ENCODE measurements at regions not wholly inside any gene's neighbourhood (a gene's known extent, or its start where the extent isn't known, plus 50 kb on each side); places are given as distances from the start of the nearest gene placed in this dataset.
A peak's percentile ranks its signal among the peaks of the same experiment; 100 is the strongest.

- Mint-ChIP-seq H3K27ac (no peak overlapping the region), H3K36me3 (no peaks in the 10 kb centered on the region), H3K4me3 (no peak overlapping the region), H3K9me3 (no peaks in the 10 kb centered on the region), H3K4me1 (no peaks in the 10 kb centered on the region)
- no peak for DNase-seq (ENCODE audit: low spot score in 2 of 2)
- ATAC-seq = no peak
Measured at GRCh38 chr12:90061809-90062208, 353.2 kb upstream of the ATP2B1 start.

GRCh38 chr12:90060031-90060430, 351.4 kb upstream of the ATP2B1 start:
- no peak for DNase-seq (ENCODE audit: low spot score in 2 of 2)
- Mint-ChIP-seq H3K27ac (no peak overlapping the region), H3K4me1 (no peaks in the 10 kb centered on the region)

GRCh38 chr12:90058704-90059103, 350.1 kb upstream of the ATP2B1 start:
- DNase-seq (ENCODE audit: low spot score in 2 of 2) = no peak
- Mint-ChIP-seq H3K27ac (no peak overlapping the region), H3K4me3 (no peak overlapping the region), H3K9me3 (no peaks in the 10 kb centered on the region), H3K4me1 (no peaks in the 10 kb centered on the region), H3K36me3 (no peaks in the 10 kb centered on the region)
- ATAC-seq = no peak

More at GRCh38 chr12:90060031-90060430, 351.4 kb upstream of the ATP2B1 start:
- no peak overlapping the region for H3K4me3 Mint-ChIP-seq
- no peaks in the 10 kb centered on the region for H3K36me3 Mint-ChIP-seq
- no peak for ATAC-seq
- H3K9me3 Mint-ChIP-seq = no peaks in the 10 kb centered on the region

GRCh38 chr12:90055071-90055470, 346.4 kb upstream of the ATP2B1 start:
- no peak for ATAC-seq
- Mint-ChIP-seq H3K27ac (no peak overlapping the region), H3K9me3 (no peaks in the 10 kb centered on the region)

GRCh38 chr12:90048918-90049317, 340.3 kb upstream of the ATP2B1 start:
- no peak overlapping the region for H3K4me3 Mint-ChIP-seq
- H3K4me1 Mint-ChIP-seq = no peaks in the 10 kb centered on the region
- no peaks in the 10 kb centered on the region for H3K36me3 Mint-ChIP-seq
- H3K9me3 Mint-ChIP-seq = no peaks in the 10 kb centered on the region
- no peak overlapping the region for H3K27ac Mint-ChIP-seq
- DNase-seq (ENCODE audit: low spot score in 2 of 2) = no peak
- no peak for ATAC-seq

More at GRCh38 chr12:90055071-90055470, 346.4 kb upstream of the ATP2B1 start:
- Mint-ChIP-seq H3K4me1 (no peaks in the 10 kb centered on the region), H3K4me3 (no peak overlapping the region), H3K36me3 (no peaks in the 10 kb centered on the region)
- no peak for DNase-seq (ENCODE audit: low spot score in 2 of 2)

GRCh38 chr12:90045559-90045958, 336.9 kb upstream of the ATP2B1 start:
- peaks cover 7% of the 10 kb centered on the region for H3K36me3 Mint-ChIP-seq
- ATAC-seq = no peak
- no peak overlapping the region for H3K27ac Mint-ChIP-seq
- no peak for DNase-seq (ENCODE audit: low spot score in 2 of 2)
- no peak overlapping the region for H3K4me3 Mint-ChIP-seq
- peaks cover 19% of the 10 kb centered on the region for H3K4me1 Mint-ChIP-seq
- no peaks in the 10 kb centered on the region for H3K9me3 Mint-ChIP-seq

- ATAC-seq = no peak
- no peaks in the 10 kb centered on the region for H3K9me3 Mint-ChIP-seq
- H3K36me3 Mint-ChIP-seq = peaks cover 7% of the 10 kb centered on the region
- H3K4me3 Mint-ChIP-seq = no peak overlapping the region
- no peak overlapping the region for H3K27ac Mint-ChIP-seq
- no peak for DNase-seq (ENCODE audit: low spot score in 2 of 2)
- H3K4me1 Mint-ChIP-seq = peaks cover 19% of the 10 kb centered on the region
Measured at GRCh38 chr12:90044069-90044468, 335.4 kb upstream of the ATP2B1 start.

GRCh38 chr12:90042920-90043641, 334.4 kb upstream of the ATP2B1 start:
- DNase-seq (ENCODE audit: low spot score in 2 of 2) (no peak), ATAC-seq (peak; percentile 98)
- Mint-ChIP-seq H3K36me3 (peaks cover 7% of the 10 kb centered on the region), H3K9me3 (no peaks in the 10 kb centered on the region), H3K4me3 (no peak overlapping the region), H3K27ac (peak overlapping the region; percentile 64), H3K4me1 (peaks cover 19% of the 10 kb centered on the region)

GRCh38 chr12:90038289-90038688, 329.7 kb upstream of the ATP2B1 start:
- H3K4me1 Mint-ChIP-seq = peaks cover 30% of the 10 kb centered on the region
- no peak for DNase-seq (ENCODE audit: low spot score in 2 of 2)
- peaks cover 4% of the 10 kb centered on the region for H3K36me3 Mint-ChIP-seq
- H3K9me3 Mint-ChIP-seq = peaks cover 6% of the 10 kb centered on the region
- no peak for ATAC-seq
- H3K4me3 Mint-ChIP-seq = no peak overlapping the region
- H3K27ac Mint-ChIP-seq = no peak overlapping the region

GRCh38 chr12:90037740-90038139, 329.1 kb upstream of the ATP2B1 start:
- H3K36me3 Mint-ChIP-seq = no peaks in the 10 kb centered on the region
- peaks cover 25% of the 10 kb centered on the region for H3K4me1 Mint-ChIP-seq
- H3K9me3 Mint-ChIP-seq = peaks cover 6% of the 10 kb centered on the region
- ATAC-seq (no peak), DNase-seq (ENCODE audit: low spot score in 2 of 2) (no peak)
- no peak overlapping the region for H3K4me3 Mint-ChIP-seq
- H3K27ac Mint-ChIP-seq = no peak overlapping the region

- peak; percentile 57 for ATAC-seq
- DNase-seq (ENCODE audit: low spot score in 2 of 2) = no peak
- H3K27ac Mint-ChIP-seq = no peak overlapping the region
- H3K9me3 Mint-ChIP-seq = peaks cover 6% of the 10 kb centered on the region
- H3K4me3 Mint-ChIP-seq = no peak overlapping the region
- H3K4me1 Mint-ChIP-seq = peaks cover 14% of the 10 kb centered on the region
- H3K36me3 Mint-ChIP-seq = no peaks in the 10 kb centered on the region
Measured at GRCh38 chr12:90036637-90037036, 328.0 kb upstream of the ATP2B1 start.

GRCh38 chr12:90030726-90031125, 322.1 kb upstream of the ATP2B1 start:
- Mint-ChIP-seq H3K27ac (no peak overlapping the region), H3K4me1 (no peaks in the 10 kb centered on the region), H3K36me3 (no peaks in the 10 kb centered on the region), H3K9me3 (peaks cover 3% of the 10 kb centered on the region), H3K4me3 (no peak overlapping the region)
- ATAC-seq (no peak), DNase-seq (ENCODE audit: low spot score in 2 of 2) (no peak)

- no peak overlapping the region for H3K4me3 Mint-ChIP-seq
- ATAC-seq = no peak
- no peak overlapping the region for H3K27ac Mint-ChIP-seq
- no peak for DNase-seq (ENCODE audit: low spot score in 2 of 2)
- no peaks in the 10 kb centered on the region for H3K36me3 Mint-ChIP-seq
- no peaks in the 10 kb centered on the region for H3K4me1 Mint-ChIP-seq
- no peaks in the 10 kb centered on the region for H3K9me3 Mint-ChIP-seq
Measured at GRCh38 chr12:90029317-90029716, 320.7 kb upstream of the ATP2B1 start.

GRCh38 chr12:90028635-90029051, 320.0 kb upstream of the ATP2B1 start:
- Mint-ChIP-seq H3K27ac (no peak overlapping the region), H3K9me3 (no peaks in the 10 kb centered on the region), H3K36me3 (no peaks in the 10 kb centered on the region), H3K4me1 (no peaks in the 10 kb centered on the region), H3K4me3 (no peak overlapping the region)
- DNase-seq (ENCODE audit: low spot score in 2 of 2) = no peak
- ATAC-seq = peak; percentile 78

- ATAC-seq = no peak
- Mint-ChIP-seq H3K4me3 (no peak overlapping the region), H3K36me3 (no peaks in the 10 kb centered on the region), H3K9me3 (no peaks in the 10 kb centered on the region), H3K27ac (no peak overlapping the region), H3K4me1 (no peaks in the 10 kb centered on the region)
- no peak for DNase-seq (ENCODE audit: low spot score in 2 of 2)
Measured at GRCh38 chr12:90027889-90028634, 319.4 kb upstream of the ATP2B1 start.

- no peaks in the 10 kb centered on the region for H3K4me1 Mint-ChIP-seq
- no peak overlapping the region for H3K27ac Mint-ChIP-seq
- H3K4me3 Mint-ChIP-seq = no peak overlapping the region
- no peaks in the 10 kb centered on the region for H3K36me3 Mint-ChIP-seq
- DNase-seq (ENCODE audit: low spot score in 2 of 2) (no peak), ATAC-seq (no peak)
- H3K9me3 Mint-ChIP-seq = no peaks in the 10 kb centered on the region
Measured at GRCh38 chr12:90027041-90027440, 318.4 kb upstream of the ATP2B1 start.
